C4-2B (cell line): ENCODE measurements at regions not wholly inside any gene's neighbourhood (a gene's known extent, or its start where the extent isn't known, plus 50 kb on each side); places are given as distances from the start of the nearest gene placed in this dataset.

Source experiments
- H3K27ac ChIP-seq: fragments of 450-650 bp; 2 replicates; pipeline ENCODE4 v1.5.1; 2017
- ZFX ChIP-seq: fragments of 450-650 bp; IDR thresholded peaks from 2 replicates; pipeline ENCODE4 v1.6.1; 2017
- TF ChIP-seq, protein P1 (sequence below): fragments of 450-650 bp; conservative IDR thresholded peaks from 2 replicates; pipeline ENCODE4 v1.5.1; 2017; ENCODE audit warnings: mild to moderate bottlenecking

DNA sequence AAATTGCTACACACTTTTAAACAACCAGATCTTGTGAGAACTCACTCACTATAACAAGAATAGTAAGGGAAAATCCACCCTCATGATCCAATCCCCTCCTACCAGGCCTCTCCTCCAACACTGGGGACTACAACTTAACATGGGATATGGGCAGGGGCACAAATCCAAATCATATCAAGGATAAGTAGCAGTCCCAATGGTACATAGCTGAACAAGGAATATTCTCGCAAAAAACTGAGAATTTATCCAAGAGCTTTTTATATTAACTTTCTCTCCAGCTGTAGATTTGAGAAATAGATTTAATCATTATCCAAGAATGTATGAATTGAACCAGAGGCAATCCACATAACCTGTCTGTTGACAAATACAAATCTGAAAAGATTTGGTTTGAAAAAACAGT lies 185.2 kb downstream of the TMTC3 start:
- H3K27ac ChIP-seq = no peak overlapping the region
- TF ChIP-seq, protein P1, sequence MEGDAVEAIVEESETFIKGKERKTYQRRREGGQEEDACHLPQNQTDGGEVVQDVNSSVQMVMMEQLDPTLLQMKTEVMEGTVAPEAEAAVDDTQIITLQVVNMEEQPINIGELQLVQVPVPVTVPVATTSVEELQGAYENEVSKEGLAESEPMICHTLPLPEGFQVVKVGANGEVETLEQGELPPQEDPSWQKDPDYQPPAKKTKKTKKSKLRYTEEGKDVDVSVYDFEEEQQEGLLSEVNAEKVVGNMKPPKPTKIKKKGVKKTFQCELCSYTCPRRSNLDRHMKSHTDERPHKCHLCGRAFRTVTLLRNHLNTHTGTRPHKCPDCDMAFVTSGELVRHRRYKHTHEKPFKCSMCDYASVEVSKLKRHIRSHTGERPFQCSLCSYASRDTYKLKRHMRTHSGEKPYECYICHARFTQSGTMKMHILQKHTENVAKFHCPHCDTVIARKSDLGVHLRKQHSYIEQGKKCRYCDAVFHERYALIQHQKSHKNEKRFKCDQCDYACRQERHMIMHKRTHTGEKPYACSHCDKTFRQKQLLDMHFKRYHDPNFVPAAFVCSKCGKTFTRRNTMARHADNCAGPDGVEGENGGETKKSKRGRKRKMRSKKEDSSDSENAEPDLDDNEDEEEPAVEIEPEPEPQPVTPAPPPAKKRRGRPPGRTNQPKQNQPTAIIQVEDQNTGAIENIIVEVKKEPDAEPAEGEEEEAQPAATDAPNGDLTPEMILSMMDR = no peak
- TF ChIP-seq ZFX = no peak

DNA sequence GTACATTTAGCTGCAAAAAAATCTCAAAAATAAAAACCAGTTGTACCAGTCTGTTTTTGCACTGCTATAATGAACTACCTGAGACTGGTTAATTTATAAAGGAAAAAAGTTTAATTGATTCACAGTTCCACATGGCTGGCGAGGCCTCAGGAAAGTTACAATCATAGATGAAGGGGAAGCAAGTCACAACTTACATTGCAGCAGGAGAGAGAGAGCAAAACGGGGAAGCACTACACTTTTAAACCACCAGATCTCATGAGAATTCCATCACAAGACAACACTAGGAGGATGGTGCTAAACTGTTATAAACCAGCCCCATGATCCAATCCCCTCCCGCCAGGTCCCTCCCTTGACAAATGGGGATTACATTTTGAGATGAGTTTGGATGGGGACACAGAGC lies 186.0 kb downstream of the TMTC3 start:
- TF ChIP-seq, protein P1 = no peak
- no peak for TF ChIP-seq ZFX
- H3K27ac ChIP-seq = no peak overlapping the region

DNA sequence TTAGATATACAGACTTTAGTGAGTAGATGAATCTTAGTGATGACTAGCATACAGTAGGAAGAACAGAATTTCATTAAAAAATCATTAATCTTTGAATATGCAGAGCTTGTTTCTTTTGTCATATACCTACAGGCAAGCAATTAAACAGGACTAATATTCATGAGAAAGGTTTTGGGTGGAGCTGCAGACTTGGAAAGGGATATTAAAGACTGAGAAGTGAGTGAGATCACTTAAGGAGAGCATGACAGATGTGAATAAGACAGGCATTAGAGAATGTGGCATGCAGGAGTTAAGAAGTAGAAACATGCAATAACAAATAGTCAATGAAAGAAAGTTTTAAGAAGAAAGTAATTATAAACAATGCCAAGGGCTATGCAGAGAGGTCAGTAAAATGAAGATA lies 187.7 kb downstream of the TMTC3 start:
- TF ChIP-seq ZFX = no peak
- TF ChIP-seq, protein P1 = no peak
- H3K27ac ChIP-seq = no peak overlapping the region

GRCh38 chr12:88334271-88334670 lies 192.2 kb downstream of the TMTC3 start:
- TF ChIP-seq, protein P1 = no peak
- no peak for TF ChIP-seq ZFX
- no peak overlapping the region for H3K27ac ChIP-seq

GRCh38 chr12:88336076-88336739 lies 194.1 kb downstream of the TMTC3 start:
- no peak for TF ChIP-seq ZFX
- TF ChIP-seq, protein P1 = no peak
- no peak overlapping the region for H3K27ac ChIP-seq

GRCh38 chr12:88338486-88338885 lies 196.4 kb downstream of the TMTC3 start:
- TF ChIP-seq ZFX = no peak
- TF ChIP-seq, protein P1 = no peak
- H3K27ac ChIP-seq = no peak overlapping the region

GRCh38 chr12:88339254-88339949 lies 197.3 kb downstream of the TMTC3 start:
- no peak overlapping the region for H3K27ac ChIP-seq
- TF ChIP-seq, protein P1 = no peak
- TF ChIP-seq ZFX = no peak
